Vagina (tissue), 2 donors: ENCODE measurements at regions not wholly inside any gene's neighbourhood (a gene's known extent, or its start where the extent isn't known, plus 50 kb on each side); places are given as distances from the start of the nearest gene placed in this dataset.

Experiments used
- DNase-seq, 2 donors: peaks; one replicate each; pipeline ENCODE4 v3.0.0-alpha.2; 2017; ENCODE audit errors: extremely low spot score in 2 of 2
- H3K27ac ChIP-seq: fragments of 200-600 bp; sonication (generic); one replicate; pipeline ENCODE4 v1.5.1; 2019
- H3K27me3 ChIP-seq: fragments of 200-600 bp; sonication (generic); one replicate; pipeline ENCODE4 v1.5.1; 2019
- H3K36me3 ChIP-seq, 2 donors: fragments of 200-600 bp; sonication (generic); one replicate each; pipeline ENCODE4 v1.5.1; 2017 to 2019
- H3K4me1 ChIP-seq: fragments of 200-600 bp; sonication (generic); one replicate; pipeline ENCODE4 v1.5.1; 2019
- H3K4me3 ChIP-seq, 2 donors: fragments of 200-600 bp; sonication (generic); 1 replicate in 1 of 2; 2 replicates in 1 of 2; pipeline ENCODE4 v1.5.1; 2016 to 2019
- H3K9me3 ChIP-seq: fragments of 200-600 bp; sonication (generic); one replicate; pipeline ENCODE4 v1.5.1; 2019
- CTCF ChIP-seq, 3 experiments: fragments of 450-650 bp in 2 of 3; fragments of 200-600 bp in 1 of 3; sonication (generic) in 1 of 3; IDR thresholded peaks; one replicate each; pipeline ENCODE4 v1.5.1; 2017 to 2019; ENCODE audit warnings: antibody characterized with exemption in 3 of 3, mild to moderate bottlenecking in 2 of 3, moderate library complexity in 2 of 3
- POLR2A ChIP-seq, 2 donors: fragments of 450-650 bp; IDR thresholded peaks; one replicate each; pipeline ENCODE4 v1.6.1; 2017; ENCODE audit warnings: antibody characterized with exemption in 2 of 2, mild to moderate bottlenecking in 2 of 2, moderate library complexity in 2 of 2
- POLR2AphosphoS5 ChIP-seq, 2 donors: sonication (generic); formaldehyde crosslinking; IDR thresholded peaks; one replicate each; pipeline ENCODE4 v1.9.0; 2017; ENCODE audit warnings: antibody characterized with exemption in 2 of 2, mild to moderate bottlenecking in 2 of 2, low read depth in 1 of 2; ENCODE audit not compliant: insufficient read depth in 1 of 2
- intact Hi-C: fragments of 100-400 bp; cut with DNase I; formaldehyde crosslinking; loops from one replicate; pipeline ENCODE4 v1.15.1; 2023

- H3K4me3 ChIP-seq: no peak overlapping the region
- H3K9me3 ChIP-seq: peaks cover 6% of the 10 kb centered on the region
- H3K4me1 ChIP-seq: no peaks in the 10 kb centered on the region
- DNase-seq: no peak
- no peaks in the 10 kb centered on the region for H3K36me3 ChIP-seq
- no peaks in the 10 kb centered on the region for H3K27me3 ChIP-seq
- no peak overlapping the region for H3K27ac ChIP-seq
- intact Hi-C loops: no loop called here
- TF ChIP-seq POLR2AphosphoS5 (IDR thresholded peaks at IDR 0.05; ENCODE audit: insufficient read depth in 1 of 2, low read depth in 1 of 2): no peak
- no peak for TF ChIP-seq CTCF (IDR thresholded peaks at IDR 0.05)
- TF ChIP-seq POLR2A (IDR thresholded peaks at IDR 0.05): no peak
Measured at GRCh38 chr12:83859021-83859420, 1053.6 kb downstream of the SLC6A15 start.

- intact Hi-C loops: no loop called here
- H3K9me3 ChIP-seq: peaks cover 6% of the 10 kb centered on the region
- H3K27me3 ChIP-seq: no peaks in the 10 kb centered on the region
- no peak overlapping the region for H3K4me3 ChIP-seq
- no peaks in the 10 kb centered on the region for H3K4me1 ChIP-seq
- no peaks in the 10 kb centered on the region for H3K36me3 ChIP-seq
- H3K27ac ChIP-seq: no peak overlapping the region
- TF ChIP-seq CTCF (IDR thresholded peaks at IDR 0.05) (no peak), POLR2AphosphoS5 (IDR thresholded peaks at IDR 0.05; ENCODE audit: insufficient read depth in 1 of 2, low read depth in 1 of 2) (no peak), POLR2A (IDR thresholded peaks at IDR 0.05) (no peak)
- DNase-seq: no peak
Measured at GRCh38 chr12:83856803-83857202, 1055.8 kb downstream of the SLC6A15 start.

- H3K27me3 ChIP-seq: no peaks in the 10 kb centered on the region
- DNase-seq: no peak
- no peaks in the 10 kb centered on the region for H3K36me3 ChIP-seq
- TF ChIP-seq POLR2A (IDR thresholded peaks at IDR 0.05) (no peak), POLR2AphosphoS5 (IDR thresholded peaks at IDR 0.05; ENCODE audit: insufficient read depth in 1 of 2, low read depth in 1 of 2) (no peak)
- H3K27ac ChIP-seq: no peak overlapping the region
- no peaks in the 10 kb centered on the region for H3K4me1 ChIP-seq
- intact Hi-C loops: no loop called here
- no peaks in the 10 kb centered on the region for H3K9me3 ChIP-seq
- no peak overlapping the region for H3K4me3 ChIP-seq
Measured at GRCh38 chr12:83850531-83850930, 1062.1 kb downstream of the SLC6A15 start.

GRCh38 chr12:83848702-83849101 is 1063.9 kb downstream of the SLC6A15 start:
- H3K27ac ChIP-seq: no peak overlapping the region
- no peaks in the 10 kb centered on the region for H3K4me1 ChIP-seq
- H3K4me3 ChIP-seq: no peak overlapping the region
- no peaks in the 10 kb centered on the region for H3K27me3 ChIP-seq
- no peaks in the 10 kb centered on the region for H3K9me3 ChIP-seq
- TF ChIP-seq POLR2A (IDR thresholded peaks at IDR 0.05) (no peak), CTCF (IDR thresholded peaks at IDR 0.05) (no peak), POLR2AphosphoS5 (IDR thresholded peaks at IDR 0.05; ENCODE audit: insufficient read depth in 1 of 2, low read depth in 1 of 2) (no peak)
- no peaks in the 10 kb centered on the region for H3K36me3 ChIP-seq
- DNase-seq: no peak
- intact Hi-C loops: no loop called here

GRCh38 chr12:83843541-83843940 is 1069.1 kb downstream of the SLC6A15 start:
- no peak for DNase-seq
- no peak for TF ChIP-seq POLR2AphosphoS5 (IDR thresholded peaks at IDR 0.05; ENCODE audit: insufficient read depth in 1 of 2, low read depth in 1 of 2)
- TF ChIP-seq POLR2A (IDR thresholded peaks at IDR 0.05): no peak
- Histone ChIP-seq H3K27me3 (no peaks in the 10 kb centered on the region), H3K9me3 (no peaks in the 10 kb centered on the region), H3K27ac (no peak overlapping the region), H3K36me3 (no peaks in the 10 kb centered on the region), H3K4me3 (no peak overlapping the region), H3K4me1 (no peaks in the 10 kb centered on the region)
- intact Hi-C loops: no loop called here

- H3K9me3 ChIP-seq: no peaks in the 10 kb centered on the region
- TF ChIP-seq POLR2A (IDR thresholded peaks at IDR 0.05): no peak
- TF ChIP-seq CTCF (IDR thresholded peaks at IDR 0.05): no peak
- no peak for TF ChIP-seq POLR2AphosphoS5 (IDR thresholded peaks at IDR 0.05; ENCODE audit: insufficient read depth in 1 of 2, low read depth in 1 of 2)
- no peaks in the 10 kb centered on the region for H3K27me3 ChIP-seq
- H3K4me3 ChIP-seq: no peak overlapping the region
- no peak overlapping the region for H3K27ac ChIP-seq
- intact Hi-C loops: no loop called here
- DNase-seq: no peak
- H3K36me3 ChIP-seq: no peaks in the 10 kb centered on the region
- no peaks in the 10 kb centered on the region for H3K4me1 ChIP-seq
Measured at GRCh38 chr12:83841620-83842019, 1071.0 kb downstream of the SLC6A15 start.
